Neural cell (in vitro differentiated cells): ENCODE measurements at regions not wholly inside any gene's neighbourhood (a gene's known extent, or its start where the extent isn't known, plus 50 kb on each side); places are given as distances from the start of the nearest gene placed in this dataset.

Experiments
- H2AFZ ChIP-seq: fragments of 200-600, 300-800 bp; sonication (generic), shearing (Covaris generic); 2 replicates; pipeline ENCODE4 v1.6.0; 2014; ENCODE audit warnings: low read depth, mild to moderate bottlenecking, antibody characterized with exemption, low read length, moderate library complexity
- H3F3A ChIP-seq: fragments of 200-600 bp; shearing (Covaris generic); 2 replicates; pipeline ENCODE4 v1.6.1; 2016; ENCODE audit warnings: mild to moderate bottlenecking, moderate library complexity, mixed read lengths, antibody characterized with exemption, low read length; ENCODE audit not compliant: insufficient read depth, poor library complexity, severe bottlenecking
- H3K27ac ChIP-seq: fragments of 200-600, 300-800 bp; sonication (generic), shearing (Covaris generic); 2 replicates; pipeline ENCODE4 v1.5.1; 2014; ENCODE audit warnings: mild to moderate bottlenecking, low read length, moderate library complexity
- H3K27me3 ChIP-seq: fragments of 300-800, 200-600 bp; sonication (generic), shearing (Covaris generic); 2 replicates; pipeline ENCODE4 v1.6.0; 2014; ENCODE audit warnings: mild to moderate bottlenecking, low read depth, low read length, moderate library complexity; ENCODE audit not compliant: insufficient read depth
- H3K36me3 ChIP-seq: fragments of 300-800, 200-600 bp; sonication (generic), shearing (Covaris generic); 2 replicates; pipeline ENCODE4 v1.5.1; 2014; ENCODE audit warnings: mild to moderate bottlenecking, antibody characterized with exemption, low read length, moderate library complexity; ENCODE audit not compliant: insufficient read depth
- H3K4me2 ChIP-seq: fragments of 300-800, 200-600 bp; sonication (generic), shearing (Covaris generic); 2 replicates; pipeline ENCODE4 v1.6.0; 2014; ENCODE audit warnings: mild to moderate bottlenecking, low read length
- H3K4me3 ChIP-seq: fragments of 300-800, 200-600 bp; sonication (generic), shearing (Covaris generic); 2 replicates; pipeline ENCODE4 v1.5.1; 2014; ENCODE audit warnings: mild to moderate bottlenecking, low read length, moderate library complexity
- H3K79me2 ChIP-seq: fragments of 200-600 bp; shearing (Covaris generic); replicated peaks from 2 replicates; pipeline ENCODE4 v1.6.0; 2014; ENCODE audit warnings: mild to moderate bottlenecking, low read length, moderate library complexity; ENCODE audit not compliant: insufficient read depth
- H3K9ac ChIP-seq: fragments of 300-800, 200-600 bp; sonication (generic), shearing (Covaris generic); 2 replicates; pipeline ENCODE4 v1.6.1; 2016; ENCODE audit warnings: mild to moderate bottlenecking, low read length, mixed read lengths
- H3K9me2 ChIP-seq: fragments of 200-600 bp; shearing (Covaris generic); 2 replicates; pipeline ENCODE4 v1.6.1; 2016; ENCODE audit warnings: mild to moderate bottlenecking, low read length, mixed read lengths; ENCODE audit not compliant: insufficient read depth
- H3K9me3 ChIP-seq: fragments of 200-600, 300-800 bp; sonication (generic), shearing (Covaris generic); 2 replicates; pipeline ENCODE4 v1.6.1; 2016; ENCODE audit warnings: mild to moderate bottlenecking, mixed run types, low read length, moderate library complexity, mixed read lengths
- H4K20me1 ChIP-seq: fragments of 200-600 bp; shearing (Covaris generic); 2 replicates; pipeline ENCODE4 v1.6.1; 2016; ENCODE audit warnings: mild to moderate bottlenecking, mixed run types; ENCODE audit not compliant: insufficient read depth
- EP300 ChIP-seq: fragments of 450-650 bp; conservative IDR thresholded peaks from 2 replicates; pipeline ENCODE4 v1.6.1; 2014; ENCODE audit warnings: antibody characterized with exemption, mild to moderate bottlenecking, moderate library complexity; ENCODE audit not compliant: poor library complexity, severe bottlenecking
- EZH2 ChIP-seq: fragments of 200-600, 300-800 bp; shearing (Covaris generic), sonication (generic); IDR thresholded peaks from 2 replicates; pipeline ENCODE4 v1.6.1; 2014; ENCODE audit warnings: antibody characterized with exemption, low read length, borderline replicate concordance, mild to moderate bottlenecking; ENCODE audit not compliant: insufficient read depth, poor library complexity, severe bottlenecking
- MXI1 ChIP-seq: fragments of 450-650 bp; conservative IDR thresholded peaks from 2 replicates; pipeline ENCODE4 v1.6.1; 2014; ENCODE audit warnings: antibody characterized with exemption, mild to moderate bottlenecking; ENCODE audit not compliant: poor library complexity, severe bottlenecking
- POLR2AphosphoS5 ChIP-seq: IDR thresholded peaks from 2 replicates; pipeline ENCODE4 v1.6.1; 2012
- RAD21 ChIP-seq: fragments of 450-650 bp; conservative IDR thresholded peaks from 2 replicates; pipeline ENCODE4 v1.6.1; 2014; ENCODE audit warnings: antibody characterized with exemption, mild to moderate bottlenecking, moderate library complexity
- SMC3 ChIP-seq: fragments of 450-650 bp; conservative IDR thresholded peaks from 2 replicates; pipeline ENCODE4 v1.6.1; 2014; ENCODE audit warnings: antibody characterized with exemption, mild to moderate bottlenecking, moderate library complexity; ENCODE audit not compliant: poor library complexity
- TAF1 ChIP-seq: IDR thresholded peaks from 2 replicates; pipeline ENCODE4 v1.6.1; 2012; ENCODE audit warnings: low read depth
- TF ChIP-seq, protein P1 (sequence below): IDR thresholded peaks from 2 replicates; pipeline ENCODE4 v1.6.1; 2012; ENCODE audit warnings: borderline replicate concordance
- TF ChIP-seq, protein P2 (sequence below): fragments of 450-650 bp; IDR thresholded peaks from 2 replicates; pipeline ENCODE4 v1.5.1; 2014; ENCODE audit warnings: antibody characterized with exemption, mild to moderate bottlenecking, moderate library complexity; ENCODE audit not compliant: poor library complexity, severe bottlenecking

DNA sequence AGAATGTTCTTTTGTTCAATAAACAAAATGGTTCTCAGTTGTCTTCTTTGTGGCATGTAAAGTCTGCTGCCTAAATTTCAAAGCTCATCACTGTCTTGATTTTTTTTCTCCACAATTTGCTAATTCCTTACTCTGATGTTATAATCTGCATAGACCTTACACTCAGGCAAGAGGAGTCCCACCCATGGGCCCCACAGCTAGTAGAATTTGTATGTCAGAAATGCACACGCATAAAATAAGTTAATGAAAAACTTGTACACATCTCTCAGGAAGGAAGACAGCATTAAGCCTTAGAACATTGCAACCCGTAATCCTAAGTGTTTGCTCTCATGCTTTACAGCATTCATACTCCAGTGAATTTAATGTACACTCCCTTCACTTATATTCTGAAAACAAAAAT, 280.8 kb downstream of the ATXN7L3B start:
- no peak overlapping the region for H3K27ac ChIP-seq
- H2AFZ ChIP-seq, result no peak overlapping the region
- no peaks in the 10 kb centered on the region for H3K9me2 ChIP-seq
- no peaks in the 10 kb centered on the region for H3K36me3 ChIP-seq
- H3K4me2 ChIP-seq, result no peak overlapping the region
- H3K79me2 ChIP-seq, result no peaks in the 10 kb centered on the region
- H4K20me1 ChIP-seq, result no peaks in the 10 kb centered on the region
- no peak overlapping the region for H3K9ac ChIP-seq
- no peaks in the 10 kb centered on the region for H3K9me3 ChIP-seq
- TF ChIP-seq, protein P1, sequence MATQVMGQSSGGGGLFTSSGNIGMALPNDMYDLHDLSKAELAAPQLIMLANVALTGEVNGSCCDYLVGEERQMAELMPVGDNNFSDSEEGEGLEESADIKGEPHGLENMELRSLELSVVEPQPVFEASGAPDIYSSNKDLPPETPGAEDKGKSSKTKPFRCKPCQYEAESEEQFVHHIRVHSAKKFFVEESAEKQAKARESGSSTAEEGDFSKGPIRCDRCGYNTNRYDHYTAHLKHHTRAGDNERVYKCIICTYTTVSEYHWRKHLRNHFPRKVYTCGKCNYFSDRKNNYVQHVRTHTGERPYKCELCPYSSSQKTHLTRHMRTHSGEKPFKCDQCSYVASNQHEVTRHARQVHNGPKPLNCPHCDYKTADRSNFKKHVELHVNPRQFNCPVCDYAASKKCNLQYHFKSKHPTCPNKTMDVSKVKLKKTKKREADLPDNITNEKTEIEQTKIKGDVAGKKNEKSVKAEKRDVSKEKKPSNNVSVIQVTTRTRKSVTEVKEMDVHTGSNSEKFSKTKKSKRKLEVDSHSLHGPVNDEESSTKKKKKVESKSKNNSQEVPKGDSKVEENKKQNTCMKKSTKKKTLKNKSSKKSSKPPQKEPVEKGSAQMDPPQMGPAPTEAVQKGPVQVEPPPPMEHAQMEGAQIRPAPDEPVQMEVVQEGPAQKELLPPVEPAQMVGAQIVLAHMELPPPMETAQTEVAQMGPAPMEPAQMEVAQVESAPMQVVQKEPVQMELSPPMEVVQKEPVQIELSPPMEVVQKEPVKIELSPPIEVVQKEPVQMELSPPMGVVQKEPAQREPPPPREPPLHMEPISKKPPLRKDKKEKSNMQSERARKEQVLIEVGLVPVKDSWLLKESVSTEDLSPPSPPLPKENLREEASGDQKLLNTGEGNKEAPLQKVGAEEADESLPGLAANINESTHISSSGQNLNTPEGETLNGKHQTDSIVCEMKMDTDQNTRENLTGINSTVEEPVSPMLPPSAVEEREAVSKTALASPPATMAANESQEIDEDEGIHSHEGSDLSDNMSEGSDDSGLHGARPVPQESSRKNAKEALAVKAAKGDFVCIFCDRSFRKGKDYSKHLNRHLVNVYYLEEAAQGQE, result no peak
- no peak for TF ChIP-seq RAD21
- TF ChIP-seq EZH2, result no peak
- no peak for TF ChIP-seq SMC3
- no peak for TF ChIP-seq EP300
- TF ChIP-seq, protein P2, sequence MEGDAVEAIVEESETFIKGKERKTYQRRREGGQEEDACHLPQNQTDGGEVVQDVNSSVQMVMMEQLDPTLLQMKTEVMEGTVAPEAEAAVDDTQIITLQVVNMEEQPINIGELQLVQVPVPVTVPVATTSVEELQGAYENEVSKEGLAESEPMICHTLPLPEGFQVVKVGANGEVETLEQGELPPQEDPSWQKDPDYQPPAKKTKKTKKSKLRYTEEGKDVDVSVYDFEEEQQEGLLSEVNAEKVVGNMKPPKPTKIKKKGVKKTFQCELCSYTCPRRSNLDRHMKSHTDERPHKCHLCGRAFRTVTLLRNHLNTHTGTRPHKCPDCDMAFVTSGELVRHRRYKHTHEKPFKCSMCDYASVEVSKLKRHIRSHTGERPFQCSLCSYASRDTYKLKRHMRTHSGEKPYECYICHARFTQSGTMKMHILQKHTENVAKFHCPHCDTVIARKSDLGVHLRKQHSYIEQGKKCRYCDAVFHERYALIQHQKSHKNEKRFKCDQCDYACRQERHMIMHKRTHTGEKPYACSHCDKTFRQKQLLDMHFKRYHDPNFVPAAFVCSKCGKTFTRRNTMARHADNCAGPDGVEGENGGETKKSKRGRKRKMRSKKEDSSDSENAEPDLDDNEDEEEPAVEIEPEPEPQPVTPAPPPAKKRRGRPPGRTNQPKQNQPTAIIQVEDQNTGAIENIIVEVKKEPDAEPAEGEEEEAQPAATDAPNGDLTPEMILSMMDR, result no peak
- no peak for TF ChIP-seq POLR2AphosphoS5
- no peak for TF ChIP-seq MXI1
- no peak for TF ChIP-seq TAF1
- no peaks in the 10 kb centered on the region for H3F3A ChIP-seq
- no peaks in the 10 kb centered on the region for H3K27me3 ChIP-seq
- H3K4me3 ChIP-seq, result no peak overlapping the region

DNA sequence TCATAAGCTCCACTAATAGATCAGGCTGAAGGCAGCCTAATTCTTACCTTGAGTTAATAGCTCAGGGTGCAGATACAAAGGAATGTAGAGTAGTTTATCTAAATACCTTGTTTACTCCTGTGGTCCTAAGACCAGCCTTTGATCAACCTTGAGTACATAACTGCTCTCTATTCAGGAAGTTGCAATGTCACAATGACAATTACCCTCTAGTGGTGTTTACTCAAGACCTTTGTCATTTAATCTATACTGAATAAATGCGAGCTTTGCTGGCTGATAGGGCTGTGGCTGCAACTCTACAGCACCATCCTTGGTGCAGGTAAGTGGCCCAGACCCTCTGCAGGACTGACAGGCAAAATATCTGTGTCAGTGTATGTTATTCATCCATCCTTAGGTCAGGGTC, 282.7 kb downstream of the ATXN7L3B start:
- Histone ChIP-seq H3K4me3 (no peak overlapping the region), H3F3A (no peaks in the 10 kb centered on the region), H3K9ac (no peak overlapping the region), H4K20me1 (no peaks in the 10 kb centered on the region), H3K36me3 (no peaks in the 10 kb centered on the region), H2AFZ (no peak overlapping the region), H3K27ac (no peak overlapping the region), H3K4me2 (no peak overlapping the region), H3K9me3 (no peaks in the 10 kb centered on the region), H3K79me2 (no peaks in the 10 kb centered on the region), H3K9me2 (no peaks in the 10 kb centered on the region), H3K27me3 (no peaks in the 10 kb centered on the region)
- TF ChIP-seq EZH2 (no peak), MXI1 (no peak), SMC3 (no peak), TAF1 (no peak)
- TF ChIP-seq, protein P2, result no peak
- TF ChIP-seq, protein P1, result no peak
